ENCODE measurements at regions not wholly inside any gene's neighbourhood (a gene's known extent, or its start where the extent isn't known, plus 50 kb on each side); places are given as distances from the start of the nearest gene placed in this dataset.
"Not testable (repeated sequence)": the region's sequence is repeated elsewhere in the genome, so short reads cannot be mapped to it uniquely, and the experiment has no call there.

- no peak for DNase-seq (ENCODE audit: low read depth, low spot score)
These were observed 200.9 kb upstream of the SLIT2 start for GRCh38 chr4:20050768-20051167.

DNA sequence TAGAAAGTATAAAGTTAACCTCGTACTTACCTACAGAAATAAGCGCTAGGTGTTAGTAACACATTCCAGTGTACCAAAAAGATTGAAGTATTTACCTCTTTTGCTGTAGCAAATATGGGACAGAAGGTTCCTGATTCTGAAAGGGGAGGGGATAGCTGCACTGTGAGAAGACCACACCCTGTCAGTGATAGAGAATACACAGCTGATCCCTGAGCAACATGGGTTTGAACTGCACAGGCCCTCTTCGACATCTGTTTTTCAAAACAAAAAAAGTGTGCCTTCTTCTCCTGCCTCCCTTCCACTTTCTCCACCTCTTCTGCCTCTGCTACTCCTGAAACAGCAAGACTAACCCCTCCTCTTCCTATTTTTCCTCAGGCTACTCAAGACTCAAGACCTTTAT, 201.8 kb upstream of the SLIT2 start:
- DNase-seq (ENCODE audit: low read depth, low spot score): no peak

DNA sequence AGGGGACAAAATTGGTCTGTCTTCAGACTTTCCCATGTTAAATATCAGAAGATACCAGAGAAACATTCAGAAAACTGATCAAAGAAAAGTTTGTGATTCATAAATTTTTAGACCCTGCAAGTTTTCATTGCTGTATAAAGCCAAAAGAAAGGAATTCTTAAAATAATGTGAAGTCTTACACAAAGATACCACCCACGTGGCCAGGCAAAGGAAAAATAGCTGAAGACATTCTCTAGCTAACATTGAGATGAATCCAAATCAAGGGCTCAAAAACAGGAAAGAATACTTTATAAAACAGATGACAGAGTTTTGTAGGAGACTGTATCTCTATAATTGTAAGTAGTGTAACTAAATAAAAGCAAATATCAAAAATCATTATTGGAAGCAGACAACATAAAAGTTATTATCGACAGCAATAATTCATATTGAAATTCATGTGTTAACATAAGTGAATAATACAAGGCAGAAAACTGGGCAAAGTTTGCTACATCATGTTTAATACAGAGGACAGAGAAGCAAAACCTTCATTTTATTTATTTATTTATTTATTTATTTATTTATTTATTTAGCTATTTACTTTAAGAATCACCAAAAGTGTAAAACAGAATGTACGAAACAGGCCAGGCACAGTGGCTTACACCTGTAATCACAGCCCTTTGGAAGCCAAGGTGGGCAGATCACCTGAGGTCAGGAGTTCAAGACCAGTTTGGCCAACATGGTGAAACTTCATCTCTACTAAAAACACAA, 204.6 kb upstream of the SLIT2 start:
- no peak for DNase-seq (ENCODE audit: low read depth, low spot score)

DNA sequence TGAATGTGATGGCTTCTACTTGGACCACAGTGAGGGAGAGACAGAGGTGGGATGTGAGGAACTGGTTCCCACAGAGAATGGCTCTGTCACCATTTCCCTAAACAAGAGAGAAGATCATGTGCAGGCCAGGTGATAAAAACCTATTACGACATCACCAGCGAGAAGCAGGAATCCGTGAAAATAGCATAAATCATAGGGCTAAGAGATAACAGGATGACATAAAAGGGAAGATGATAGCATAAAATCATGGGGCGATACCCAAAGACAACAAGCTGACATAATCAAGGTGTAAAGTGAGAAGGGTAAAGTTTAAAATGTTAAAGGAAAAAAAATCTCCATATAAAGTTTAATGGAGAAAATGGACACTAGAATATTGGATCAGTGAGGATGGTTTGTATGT, 205.5 kb upstream of the SLIT2 start:
- DNase-seq (ENCODE audit: low read depth, low spot score): no peak

GRCh38 chr4:20044966-20045365, 206.7 kb upstream of the SLIT2 start:
- DNase-seq (ENCODE audit: low read depth, low spot score): no peak

DNA sequence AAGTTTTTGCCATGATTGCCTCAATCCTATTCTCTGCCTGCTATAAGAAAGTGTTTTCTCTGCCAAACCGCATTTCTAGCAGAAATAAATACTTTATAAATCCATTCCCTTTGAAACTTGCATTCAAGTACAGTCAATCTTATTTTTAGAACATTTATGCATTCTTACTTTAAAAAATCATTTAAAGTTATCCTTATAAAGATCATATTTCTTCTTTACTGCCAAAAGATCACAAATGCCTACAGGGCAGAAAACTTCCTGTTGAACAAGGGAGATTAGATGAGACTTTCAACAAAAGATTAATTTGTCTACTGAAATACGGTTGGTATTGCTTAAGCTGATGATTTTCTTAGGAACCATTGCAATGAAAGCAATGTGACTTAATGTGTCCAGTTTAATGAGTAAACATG, 207.2 kb upstream of the SLIT2 start:
- DNase-seq (ENCODE audit: low read depth, low spot score): no peak

GRCh38 chr4:20043991-20044390, 207.7 kb upstream of the SLIT2 start:
- DNase-seq (ENCODE audit: low read depth, low spot score): no peak

- DNase-seq (ENCODE audit: low read depth, low spot score): no peak
These were observed 208.9 kb upstream of the SLIT2 start for GRCh38 chr4:20042769-20043168.

DNA sequence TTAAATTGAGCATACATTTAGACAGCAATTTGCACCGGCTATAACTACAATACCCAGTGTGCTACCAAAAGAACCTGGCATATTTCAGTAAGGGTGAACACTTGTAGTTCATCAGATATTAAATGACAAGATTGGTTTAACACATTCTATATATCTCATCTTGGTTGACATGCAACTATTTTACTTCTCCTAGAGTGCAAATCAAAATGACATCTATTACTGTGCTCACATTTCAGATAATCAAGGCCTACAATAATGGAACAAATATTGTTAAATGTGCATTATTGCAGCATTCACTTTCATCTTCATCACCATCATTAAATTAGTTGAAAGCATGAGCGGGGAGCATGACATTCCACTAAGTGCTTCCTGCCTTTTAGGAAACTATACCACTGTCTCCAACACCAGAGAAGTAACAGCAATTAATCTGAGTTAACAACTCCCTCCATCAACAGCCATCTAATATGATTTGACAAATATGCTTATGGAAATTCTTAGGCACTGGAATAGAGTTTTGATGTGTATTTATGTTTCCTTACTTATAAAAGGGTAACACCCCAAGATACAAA, 209.8 kb upstream of the SLIT2 start:
- DNase-seq (ENCODE audit: low read depth, low spot score): no peak

DNA sequence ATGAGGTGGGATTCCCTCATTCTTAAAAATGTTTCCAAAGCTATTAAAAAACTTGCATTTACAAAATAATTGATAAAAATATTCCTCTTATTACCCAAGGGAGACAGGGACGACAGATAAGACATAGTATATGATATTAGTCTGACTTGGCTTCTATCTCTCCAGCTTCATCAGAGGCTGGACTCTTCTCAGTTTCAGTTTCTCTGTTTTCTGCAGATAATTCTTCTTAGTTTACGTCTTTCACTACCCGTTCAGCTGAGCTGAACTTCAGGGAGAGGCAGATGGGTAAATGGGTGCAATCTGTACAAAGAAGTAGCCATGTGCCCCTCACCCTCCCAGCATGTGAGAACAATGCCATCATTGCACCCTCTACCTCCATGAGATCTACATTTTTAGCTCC, 214.0 kb upstream of the SLIT2 start:
- DNase-seq (ENCODE audit: low read depth, low spot score): no peak

DNA sequence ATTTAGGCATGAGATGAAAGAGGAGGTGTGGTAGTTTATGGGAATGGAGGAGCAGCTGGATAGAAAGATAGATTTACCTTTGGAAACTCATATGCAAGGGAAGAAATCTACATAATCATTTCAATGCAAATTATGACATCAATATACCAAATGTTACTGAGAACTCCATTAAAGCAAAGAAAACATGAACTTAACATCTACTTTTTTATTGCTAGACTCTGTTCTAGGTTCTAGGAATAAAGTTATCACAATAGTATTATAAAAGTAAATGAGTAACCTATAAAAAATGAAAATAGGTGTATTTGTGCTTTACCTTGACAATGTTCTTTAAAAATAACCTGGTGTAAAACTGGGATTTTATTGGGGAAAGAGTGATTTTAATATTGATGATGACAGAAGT, 221.6 kb upstream of the SLIT2 start:
- DNase-seq (ENCODE audit: low read depth, low spot score): no peak

GRCh38 chr4:20028645-20029044, 223.1 kb upstream of the SLIT2 start:
- DNase-seq (ENCODE audit: low read depth, low spot score): no peak

DNA sequence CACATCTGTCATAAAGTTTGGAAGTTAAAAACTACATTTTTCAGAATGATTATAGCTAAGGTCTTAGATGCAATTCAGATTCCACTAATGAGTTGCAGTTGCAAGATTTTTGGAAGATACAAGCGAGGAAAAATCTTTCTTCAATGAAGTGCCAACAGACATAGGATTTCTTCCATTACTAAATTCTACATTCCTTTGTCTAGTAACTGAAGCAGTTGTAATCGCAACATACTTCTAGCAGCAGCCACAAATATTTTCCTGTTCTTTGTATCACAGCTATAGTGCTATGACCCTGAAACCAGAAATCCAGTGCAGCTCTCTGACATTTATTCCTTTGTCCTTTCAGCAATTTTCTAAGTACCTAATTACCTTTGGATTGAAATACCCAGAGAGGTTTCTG, 225.2 kb upstream of the SLIT2 start:
- no peak for DNase-seq (ENCODE audit: low read depth, low spot score)

GRCh38 chr4:20022471-20022870, 229.2 kb upstream of the SLIT2 start:
- no peak for DNase-seq (ENCODE audit: low read depth, low spot score)

GRCh38 chr4:20020056-20020455, 231.6 kb upstream of the SLIT2 start:
- no peak for DNase-seq (ENCODE audit: low read depth, low spot score)

GRCh38 chr4:20019310-20020015, 232.2 kb upstream of the SLIT2 start:
- no peak for DNase-seq (ENCODE audit: low read depth, low spot score)

DNA sequence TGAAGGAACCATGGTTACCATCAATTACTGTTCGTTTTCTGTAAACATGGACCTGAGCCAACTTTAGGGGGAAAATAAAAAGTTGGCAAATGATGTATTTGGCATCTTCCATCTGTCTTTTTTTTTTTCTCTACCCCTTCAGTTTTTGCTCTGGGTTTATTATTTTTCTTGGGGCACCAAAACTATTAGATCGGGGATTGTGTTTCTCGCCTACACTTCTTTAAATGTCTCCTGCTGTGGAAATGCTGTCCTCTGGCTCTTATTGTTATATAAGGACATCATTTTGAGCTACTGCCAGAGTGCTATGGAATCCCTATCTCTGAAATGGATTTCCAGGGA, 234.0 kb upstream of the SLIT2 start:
- DNase-seq (ENCODE audit: low read depth, low spot score): no peak

- no peak for DNase-seq (ENCODE audit: low read depth, low spot score)
These were observed 234.5 kb upstream of the SLIT2 start for GRCh38 chr4:20017070-20017776.

DNA sequence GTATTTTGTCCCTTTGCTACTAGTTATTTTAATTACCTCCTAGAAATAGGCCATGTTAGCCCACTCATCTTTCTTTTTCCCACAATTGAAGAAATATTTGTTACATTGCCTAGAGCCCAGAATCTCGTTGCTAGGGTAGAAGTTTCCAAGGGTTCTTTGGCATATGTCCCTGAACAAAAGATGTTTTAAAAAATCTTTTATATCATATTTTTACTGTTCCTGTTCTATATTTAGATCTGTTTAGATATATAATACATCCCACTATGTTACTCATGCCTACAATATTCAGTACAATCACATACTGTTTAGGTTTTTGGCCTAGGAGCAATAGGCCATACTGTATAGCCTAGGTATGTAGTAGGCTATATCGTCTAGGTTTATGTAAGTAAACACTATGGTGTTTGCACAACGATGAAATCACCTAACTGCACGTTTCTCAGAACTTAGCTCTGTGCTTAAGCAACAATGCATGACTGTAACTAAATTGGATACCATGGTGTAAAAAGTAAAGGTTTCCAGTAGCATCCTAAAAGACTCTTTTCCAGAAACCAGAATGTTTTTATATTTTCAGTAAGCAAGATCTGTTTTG, 236.0 kb upstream of the SLIT2 start:
- no peak for DNase-seq (ENCODE audit: low read depth, low spot score)

DNA sequence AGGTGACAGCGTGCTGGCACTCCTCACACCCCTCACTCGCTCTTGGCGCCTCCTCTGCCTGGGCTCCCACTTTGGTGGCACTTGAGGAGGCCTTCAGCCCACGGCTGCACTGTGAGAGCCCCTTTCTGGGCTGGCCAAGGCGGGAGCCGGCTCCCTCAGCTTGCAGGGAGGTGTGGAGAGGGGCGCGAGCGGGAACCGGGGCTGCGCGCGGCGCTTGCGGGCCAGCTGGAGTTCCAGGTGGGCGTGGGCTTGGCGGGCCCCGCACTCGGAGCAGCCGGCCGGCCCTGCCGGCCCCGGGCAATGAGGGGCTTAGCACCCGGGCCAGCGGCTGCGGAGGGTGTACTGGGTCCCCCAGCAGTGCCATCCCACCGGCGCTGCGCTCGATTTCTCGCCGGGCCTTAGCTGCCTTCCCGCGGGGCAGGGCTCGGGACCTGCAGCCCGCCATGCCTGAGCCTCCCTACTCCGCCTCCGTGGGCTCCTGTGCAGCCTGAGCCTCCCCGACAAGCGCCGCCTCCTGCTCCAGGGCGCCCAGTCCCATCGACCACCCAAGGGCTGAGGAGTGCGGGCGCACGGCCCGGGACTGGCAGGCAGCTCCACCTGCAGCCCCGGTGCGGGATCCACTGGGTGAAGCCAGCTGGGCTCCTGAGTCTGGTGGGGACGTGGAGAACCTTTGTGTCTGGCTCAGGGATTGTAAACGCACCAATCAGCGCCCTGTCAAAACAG, 247.7 kb upstream of the SLIT2 start:
- DNase-seq (ENCODE audit: low read depth, low spot score): not testable (repeated sequence)

DNA sequence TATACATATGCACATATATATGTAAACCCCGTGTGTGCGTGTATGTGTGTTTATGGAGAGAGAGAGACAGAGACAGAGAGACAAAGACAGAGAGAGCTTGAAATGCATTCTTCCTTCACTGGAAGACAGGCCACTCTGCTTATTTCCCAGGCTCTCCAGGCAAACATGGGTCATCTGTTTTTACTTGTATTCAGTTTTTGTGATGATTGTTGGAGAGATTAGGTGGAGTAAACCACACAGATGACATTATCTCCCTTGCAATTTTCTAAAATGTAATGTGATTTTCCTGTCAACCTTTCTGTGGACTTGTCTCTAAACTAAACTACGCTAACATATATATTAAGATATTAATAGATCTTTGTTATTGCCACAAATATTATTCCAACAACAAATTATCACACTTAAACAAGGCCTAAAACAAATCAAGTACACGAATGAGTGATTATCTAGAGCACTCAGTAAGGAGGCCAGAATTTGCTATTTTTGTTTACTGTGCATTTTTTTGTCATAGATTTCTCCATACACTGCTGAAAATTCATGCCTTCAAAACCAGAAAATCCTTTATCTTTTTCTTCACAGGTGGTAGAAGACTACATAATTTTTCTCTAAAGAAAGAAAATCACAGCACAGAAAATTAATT, 251.8 kb upstream of the SLIT2 start:
- no peak for DNase-seq (ENCODE audit: low read depth, low spot score)

All from iPS DF 19.7 (cell line).